GM21576 (cell line): ENCODE measurements at regions not wholly inside any gene's neighbourhood (a gene's known extent, or its start where the extent isn't known, plus 50 kb on each side); places are given as distances from the start of the nearest gene placed in this dataset.

Source experiments
- ATAC-seq: cut with Tn5 transposase; IDR thresholded peaks from one replicate; pipeline ENCODE4 v1.9.1; 2021; ENCODE audit warnings: mild to moderate bottlenecking, moderate library complexity; ENCODE audit not compliant: unreplicated experiment

DNA sequence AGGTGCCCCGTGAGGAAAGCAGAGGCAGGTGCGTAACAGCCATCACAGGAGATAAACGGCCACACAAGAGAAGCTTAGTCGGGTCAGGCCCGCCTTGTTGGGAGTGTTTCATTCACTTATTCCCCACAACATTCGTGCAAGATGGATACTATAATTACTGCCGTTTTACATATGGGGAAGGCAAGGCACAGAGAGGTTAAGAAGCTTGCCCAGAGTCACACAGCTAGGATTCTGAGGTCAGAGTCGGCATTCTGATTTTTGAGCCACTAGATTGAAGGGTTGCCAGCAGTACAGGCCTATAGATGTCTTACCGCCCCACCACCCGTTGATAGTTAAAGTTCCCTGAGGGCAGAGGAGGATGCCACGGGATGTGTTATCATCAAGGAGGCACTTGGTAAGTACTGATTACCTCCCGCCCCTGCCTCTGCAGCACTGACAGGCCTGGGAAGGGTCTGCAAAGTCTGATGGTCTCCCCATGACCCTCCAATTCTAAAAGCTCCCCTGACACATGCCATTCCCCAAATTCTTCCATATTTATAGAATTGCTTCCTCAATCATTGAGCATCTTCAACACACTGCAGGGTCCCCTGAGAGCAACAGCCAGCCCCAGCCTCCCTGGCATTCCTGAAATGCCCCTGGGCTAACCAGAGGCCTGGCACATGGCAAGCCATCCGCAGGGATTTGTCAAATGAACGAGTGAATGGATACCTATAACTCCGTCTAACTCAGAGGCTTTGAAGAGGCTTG is 74.7 kb upstream of the CLDN14 start:
- no peak for ATAC-seq

DNA sequence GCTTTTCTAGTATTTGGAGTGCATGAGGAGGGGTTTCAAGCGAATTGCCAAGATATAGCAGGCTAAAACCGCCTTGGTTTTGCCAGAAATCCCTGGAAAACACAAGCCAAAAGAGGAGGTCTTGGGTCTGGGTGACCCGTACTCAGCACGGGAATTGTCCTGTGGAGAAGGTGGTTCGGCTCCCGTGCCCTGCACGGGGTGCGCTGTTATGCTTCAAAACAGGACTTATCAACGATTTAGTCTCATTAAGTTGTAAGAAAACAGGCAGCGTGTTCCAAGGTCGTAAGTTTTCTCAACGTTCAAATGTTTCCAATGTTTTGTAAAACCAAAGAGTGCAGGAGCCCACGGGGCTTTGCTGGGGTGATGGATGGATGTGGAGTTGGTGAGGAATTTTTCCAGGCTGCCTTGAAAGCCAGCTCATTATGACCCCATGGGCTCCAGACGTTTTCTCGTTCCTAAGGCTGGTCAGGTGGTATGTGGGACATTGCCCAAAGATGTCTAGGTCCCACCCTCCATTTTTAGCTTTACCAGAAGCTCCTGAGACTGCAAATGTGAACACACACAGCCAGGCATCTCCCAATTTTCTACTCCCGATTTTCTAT is 75.4 kb upstream of the CLDN14 start:
- no peak for ATAC-seq

DNA sequence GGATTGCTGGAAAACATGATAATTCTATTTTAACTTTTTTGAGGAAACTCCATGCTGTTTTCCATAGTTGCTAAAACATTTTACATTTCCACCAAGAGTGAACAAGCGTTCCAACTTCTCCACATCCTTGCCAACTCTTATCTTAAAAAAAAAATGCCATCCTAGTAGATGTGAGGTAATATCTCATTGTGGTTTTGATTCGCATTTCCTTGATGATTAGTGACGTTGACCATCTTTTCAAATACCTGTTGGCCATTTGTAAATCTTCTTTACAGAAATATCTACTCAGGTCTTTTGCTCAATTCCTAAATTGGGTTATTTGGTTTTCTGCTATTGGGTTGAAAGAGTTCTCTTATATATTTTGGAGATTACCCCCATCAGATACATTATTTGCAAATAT is 77.4 kb upstream of the CLDN14 start:
- ATAC-seq, result no peak

DNA sequence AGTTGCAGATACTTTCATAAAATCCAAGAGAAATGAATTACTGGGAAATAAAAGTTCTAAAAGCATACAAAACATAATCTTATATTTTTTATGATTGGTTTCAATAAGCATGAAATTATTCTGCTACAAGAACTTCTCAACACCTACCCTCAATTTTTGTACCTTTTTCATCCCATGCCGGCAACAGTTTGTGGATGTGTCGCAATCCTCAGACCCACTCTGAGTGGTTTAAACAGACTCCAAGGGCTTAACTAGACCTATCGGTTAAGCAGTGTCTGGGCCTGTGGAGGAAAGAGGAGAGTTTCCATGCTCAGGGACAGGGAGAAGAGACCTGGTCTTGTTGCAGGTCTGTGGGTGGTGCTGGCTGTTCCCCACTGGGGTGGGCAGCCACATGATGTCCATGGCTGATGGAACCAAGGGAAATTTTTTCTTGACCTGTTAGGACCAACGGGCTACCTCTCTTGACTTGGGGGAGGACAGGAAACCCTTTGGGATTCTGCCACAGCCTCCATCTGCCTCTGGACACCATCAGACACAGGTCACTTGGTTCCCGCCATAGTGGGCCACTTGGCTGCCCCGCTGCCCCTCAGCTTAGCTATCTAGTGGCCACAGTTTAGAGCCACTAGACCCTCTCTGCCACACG is 81.1 kb upstream of the CLDN14 start:
- no peak for ATAC-seq

DNA sequence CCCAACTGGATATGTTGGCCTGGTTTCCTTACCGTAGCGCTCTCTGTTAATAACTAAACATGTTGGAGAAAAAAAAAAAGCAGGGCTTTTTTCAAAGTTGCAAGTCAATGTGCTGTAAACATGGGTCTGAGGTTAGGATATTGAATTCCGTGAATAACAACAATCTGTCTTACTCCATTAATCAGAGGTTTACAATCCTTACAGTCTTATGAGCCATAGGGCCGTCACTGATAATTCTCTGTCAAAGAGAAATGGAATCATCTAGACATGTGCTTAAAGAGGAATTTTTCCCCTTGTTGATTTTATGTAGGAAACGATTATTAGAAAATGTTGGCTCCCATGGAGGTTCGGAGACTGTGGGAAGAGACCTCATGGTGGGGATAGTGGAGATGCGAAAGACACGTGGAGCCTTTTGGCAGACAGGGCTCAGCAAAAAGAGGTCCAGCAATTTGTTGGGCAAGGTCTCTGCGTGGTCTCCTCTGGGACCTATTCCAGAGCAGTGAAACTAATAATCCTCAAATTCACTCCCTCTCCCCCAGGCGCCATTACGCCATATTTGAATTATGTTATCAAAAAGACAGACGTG is 83.5 kb upstream of the CLDN14 start:
- no peak for ATAC-seq

DNA sequence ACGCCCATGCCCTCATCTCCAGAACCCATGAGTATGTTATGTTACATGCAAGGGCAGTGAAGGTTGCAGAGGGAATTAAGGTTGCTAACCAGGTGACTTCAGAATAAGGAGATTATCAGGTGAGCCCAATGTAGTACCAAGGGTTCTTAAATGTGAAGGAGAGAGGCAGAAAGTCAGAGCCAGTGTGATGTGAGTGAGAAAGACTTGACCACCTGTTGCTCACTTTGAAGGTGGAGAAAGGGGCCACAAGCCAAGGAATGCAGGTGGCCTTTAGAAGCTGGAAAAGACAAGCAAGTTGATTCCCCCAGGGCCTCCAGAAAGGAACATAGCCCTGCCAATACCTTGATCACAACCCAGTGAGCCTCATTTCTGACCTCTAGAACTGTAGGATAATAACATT is 84.7 kb upstream of the CLDN14 start:
- ATAC-seq, result no peak

DNA sequence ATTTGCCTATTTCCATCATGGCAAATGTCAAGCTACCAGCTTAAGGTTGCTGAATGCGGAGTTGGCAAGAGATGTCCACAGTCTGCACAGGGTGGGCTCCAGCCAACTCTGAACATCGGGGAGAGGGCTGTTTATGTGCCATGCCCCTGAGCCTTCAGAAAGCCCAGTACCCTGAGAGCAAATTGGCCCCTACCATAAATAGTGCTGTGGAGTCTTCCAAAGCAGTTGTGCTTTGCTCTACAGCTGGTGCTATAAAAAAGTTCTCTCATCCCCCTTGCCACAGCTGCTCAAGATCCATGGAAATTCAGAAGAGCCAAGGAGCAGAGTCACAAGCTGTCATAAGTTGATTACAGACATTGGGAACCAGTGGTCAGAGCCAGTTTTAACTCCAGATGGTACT is 85.6 kb upstream of the CLDN14 start:
- no peak for ATAC-seq

DNA sequence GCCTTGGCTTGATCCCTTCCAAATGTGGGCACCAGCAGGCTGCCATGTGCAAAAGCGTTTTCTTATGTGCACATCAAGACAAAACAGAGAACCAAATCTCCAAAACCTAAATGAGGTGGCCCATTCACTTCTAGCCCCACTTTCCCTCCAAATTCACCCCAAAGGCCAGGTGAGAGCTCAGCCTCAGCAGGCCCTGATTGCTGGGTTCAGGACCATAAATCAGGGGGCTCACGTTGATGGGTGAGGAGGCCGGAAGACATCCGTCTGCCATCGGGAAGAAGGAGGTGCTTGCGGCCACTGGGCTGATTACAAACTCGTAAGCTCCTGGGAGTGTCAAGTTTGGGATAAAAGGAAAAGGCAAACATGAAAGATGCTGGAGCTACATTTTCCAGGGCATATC is 86.7 kb upstream of the CLDN14 start:
- ATAC-seq, result no peak

DNA sequence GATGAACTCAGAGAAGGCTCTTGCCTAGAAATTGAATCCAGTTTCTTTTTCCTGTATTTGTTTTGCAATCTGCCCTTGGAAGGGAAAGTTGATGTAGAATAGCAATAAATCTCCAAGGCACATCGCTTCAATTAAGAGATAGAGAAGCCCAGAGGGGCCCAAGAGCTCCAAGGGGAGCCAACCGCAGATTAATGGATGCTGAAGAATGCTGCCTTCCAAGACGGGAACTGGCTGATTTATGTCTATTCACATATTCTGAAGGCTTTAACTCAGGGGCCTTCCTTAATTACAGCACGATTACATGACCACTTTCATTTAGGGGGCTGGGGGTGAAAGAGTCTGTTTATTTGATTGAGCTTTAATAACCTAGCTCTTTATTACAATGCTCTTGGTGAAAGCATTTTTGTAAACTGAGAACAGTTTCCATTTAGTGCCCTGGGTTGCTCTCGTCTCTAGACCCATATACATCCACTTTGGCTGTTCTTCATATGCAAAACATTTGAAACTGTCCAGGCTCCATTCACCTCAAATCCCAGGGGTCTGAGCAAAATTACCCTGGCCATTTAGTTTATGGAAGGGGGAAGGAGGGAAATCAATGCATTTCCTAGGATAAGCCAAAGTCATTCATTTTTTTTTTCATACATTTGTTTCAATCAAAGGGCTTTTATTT is 87.4 kb upstream of the CLDN14 start:
- ATAC-seq, result no peak

DNA sequence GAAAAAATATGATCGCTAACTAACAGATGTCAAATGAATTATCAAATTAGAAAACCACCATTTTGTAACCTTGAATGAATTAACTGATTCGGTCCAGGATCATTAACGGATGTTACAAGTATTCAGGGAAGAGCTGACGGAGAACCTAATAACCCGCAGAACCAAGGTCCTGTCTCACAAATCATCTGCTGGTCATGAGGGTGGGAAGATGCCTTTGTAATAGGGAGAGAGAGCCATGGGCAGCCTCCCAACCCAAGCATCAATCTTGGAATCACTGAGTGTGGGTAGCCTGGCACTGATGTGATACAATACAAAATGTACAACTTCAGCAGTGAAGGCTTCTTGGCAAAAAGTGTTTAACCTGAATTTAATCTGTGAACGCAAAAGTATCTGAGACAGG is 89.6 kb upstream of the CLDN14 start:
- no peak for ATAC-seq

DNA sequence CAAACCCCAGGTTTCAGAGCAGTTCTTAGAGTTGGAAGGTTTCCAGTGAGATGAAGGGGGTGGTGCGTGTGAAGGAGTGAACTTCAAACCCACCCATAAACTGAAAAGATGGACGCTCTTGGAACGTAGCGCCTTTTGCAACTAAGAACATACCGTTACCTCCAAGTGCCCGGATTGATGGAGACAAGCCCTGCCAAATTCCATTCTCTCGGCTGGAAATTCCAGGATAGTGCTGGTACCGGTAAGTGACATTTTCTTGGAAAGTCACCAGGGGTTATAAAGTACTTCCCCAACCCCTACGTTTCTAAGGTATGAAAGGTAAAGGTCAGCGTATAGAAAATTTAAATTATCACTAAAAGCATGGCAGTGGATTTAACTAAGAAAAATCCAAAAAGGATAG is 91.6 kb upstream of the CLDN14 start:
- ATAC-seq, result no peak

DNA sequence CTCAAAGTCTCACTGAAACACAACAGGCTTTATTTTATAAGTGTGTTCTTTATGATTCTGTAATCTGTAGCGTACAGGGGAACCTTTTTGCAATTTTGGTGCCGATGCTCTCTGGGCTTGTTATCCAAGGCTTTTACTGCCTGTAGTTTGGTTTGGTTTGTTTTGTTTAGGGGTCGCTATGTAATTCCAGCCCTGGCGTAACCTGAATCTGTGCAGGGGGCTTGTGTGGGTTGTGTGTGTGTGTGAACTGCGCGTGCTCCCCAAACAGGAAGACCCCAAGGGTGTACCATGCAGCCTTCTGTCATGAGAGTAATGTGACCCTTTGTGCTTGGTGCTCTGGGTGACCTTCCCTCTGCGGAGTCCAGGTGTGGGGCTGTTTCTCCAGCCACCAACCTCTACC is 92.1 kb upstream of the CLDN14 start:
- no peak for ATAC-seq

DNA sequence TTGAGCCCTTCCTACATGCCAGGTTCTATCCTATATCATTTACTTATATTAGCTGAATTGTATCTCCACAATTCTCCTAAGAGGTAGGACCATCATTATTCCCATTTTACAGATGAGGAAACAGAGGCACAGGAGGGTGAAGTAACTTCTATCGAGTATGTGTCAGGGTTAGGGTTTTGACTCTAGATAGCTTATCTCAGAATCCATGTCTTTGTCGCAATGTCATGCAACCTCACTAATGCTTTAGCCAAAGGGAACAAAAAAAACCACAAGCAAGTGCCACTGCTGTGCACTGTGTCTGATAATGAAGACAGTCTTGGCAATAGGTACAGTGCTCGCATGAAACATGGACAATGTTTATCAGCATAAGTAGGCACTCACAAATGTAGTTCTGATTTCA is 95.4 kb upstream of the CLDN14 start:
- no peak for ATAC-seq

DNA sequence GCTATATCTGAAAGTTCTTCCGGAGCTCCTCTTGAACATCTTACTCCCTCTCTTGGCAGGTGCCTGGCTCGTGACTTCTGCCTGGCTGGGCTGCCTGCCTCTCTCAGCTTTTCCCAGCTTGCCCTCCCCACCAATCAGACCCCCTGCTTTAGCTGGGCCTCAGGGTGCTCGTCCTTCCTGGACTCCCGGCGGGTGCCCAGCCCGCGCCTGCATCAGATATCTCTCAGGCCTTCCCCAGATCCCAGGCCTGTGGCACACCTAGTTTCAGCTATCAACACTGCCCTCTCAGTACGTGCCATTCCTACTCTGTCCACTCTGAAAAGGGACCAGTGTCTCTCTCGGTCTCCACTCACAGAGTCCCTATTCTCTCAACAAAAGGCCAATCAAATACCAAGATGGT is 96.5 kb upstream of the CLDN14 start:
- ATAC-seq, result no peak

DNA sequence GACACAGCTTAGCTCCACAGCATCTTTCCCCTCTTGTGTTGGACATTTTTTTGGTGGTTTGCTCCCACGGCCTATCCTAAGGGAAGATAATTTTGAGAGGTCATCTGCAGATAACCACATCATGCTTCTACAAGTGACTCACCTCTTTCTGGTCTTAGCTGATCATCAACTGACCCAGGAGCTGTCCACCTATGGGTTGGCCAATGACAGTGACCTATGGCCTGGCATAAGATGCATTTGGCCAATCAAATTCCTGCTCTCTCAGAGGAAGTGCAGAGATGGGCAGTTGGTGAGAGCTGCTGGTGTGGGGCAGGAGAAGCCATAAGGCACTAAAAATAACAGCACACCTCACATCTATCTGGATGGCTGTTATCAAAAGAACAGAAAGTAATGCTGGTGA is 100.0 kb upstream of the CLDN14 start:
- no peak for ATAC-seq

DNA sequence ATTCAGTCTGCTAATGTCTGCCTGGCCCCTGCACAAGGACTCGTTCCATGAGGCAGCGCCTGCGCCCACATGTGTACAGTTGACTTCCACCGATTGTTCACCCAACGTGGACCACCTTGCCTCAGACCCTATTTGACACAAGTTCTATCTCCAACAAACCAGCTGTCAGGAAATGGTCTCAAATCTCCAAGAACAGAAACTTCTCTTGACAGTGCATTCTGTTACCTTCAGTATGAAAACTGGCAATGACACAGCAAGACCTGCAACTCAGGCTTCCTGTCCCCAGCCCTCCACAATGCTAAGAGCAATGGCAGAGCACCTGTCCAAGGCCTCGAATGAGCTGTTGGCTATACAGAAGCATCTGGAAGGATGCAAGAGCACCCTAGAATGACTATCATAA is 102.3 kb upstream of the CLDN14 start:
- no peak for ATAC-seq

DNA sequence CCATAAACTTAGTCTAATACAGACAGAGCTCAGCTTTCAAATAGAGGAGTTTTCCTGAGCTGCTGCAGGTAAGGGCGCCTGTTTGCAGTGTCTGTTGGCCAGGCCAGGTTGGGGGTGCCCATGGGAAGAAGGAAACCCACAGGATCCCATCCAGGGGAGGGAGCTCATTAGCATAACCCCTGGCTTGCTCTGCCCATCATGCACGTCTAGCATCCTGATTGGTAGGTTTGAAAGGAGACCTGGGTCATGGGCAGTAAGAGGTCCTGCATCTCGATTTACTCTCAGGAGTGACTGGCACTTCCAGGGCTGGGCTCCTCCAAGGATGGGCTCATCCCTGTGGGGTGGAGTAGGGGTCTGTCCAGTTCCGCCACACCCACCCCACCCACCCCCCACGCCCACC is 103.7 kb upstream of the CLDN14 start:
- ATAC-seq, result no peak

DNA sequence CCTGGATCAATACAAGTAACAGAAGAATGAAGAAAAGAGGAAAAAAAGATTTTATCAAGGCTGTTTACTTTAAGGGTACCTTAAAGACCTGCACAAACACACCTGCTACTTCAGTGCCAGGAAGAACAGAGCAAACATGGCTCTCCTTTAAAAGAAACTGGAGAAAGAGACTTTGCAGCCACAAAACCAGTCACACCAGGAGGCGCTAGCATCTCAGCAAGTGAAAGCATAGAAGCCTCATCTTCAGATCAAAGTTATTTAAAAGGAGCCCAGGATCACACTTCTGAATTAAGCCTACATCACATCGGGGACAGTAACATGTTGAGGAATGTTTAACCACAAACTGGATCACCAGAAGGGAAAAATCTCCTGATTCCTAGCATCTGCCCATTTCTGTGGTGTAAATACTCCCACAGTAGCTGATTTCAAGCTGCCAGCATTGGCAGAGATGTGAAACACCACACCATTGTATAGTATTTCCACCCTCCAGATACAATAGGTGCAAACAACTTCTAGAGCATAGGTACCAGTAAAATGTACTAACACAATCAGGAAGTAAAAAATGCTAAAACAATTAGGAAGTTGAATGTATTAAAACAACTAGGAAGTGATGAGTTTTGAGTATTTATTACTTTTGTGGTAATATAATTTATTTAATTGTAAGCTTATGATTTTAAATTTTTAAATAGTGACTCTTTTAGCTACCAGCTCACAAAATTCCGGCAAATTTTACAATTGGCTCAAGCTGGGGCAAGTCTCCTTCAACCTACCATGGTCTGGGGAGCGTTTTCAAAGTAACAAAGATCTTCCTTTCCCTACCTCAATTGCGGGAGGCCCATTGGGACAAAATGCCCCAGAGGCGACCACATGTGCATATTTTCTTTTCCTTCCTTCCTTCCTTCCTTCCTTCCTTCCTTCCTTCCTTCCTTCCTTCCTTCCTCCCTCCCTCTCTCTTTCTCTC is 105.3 kb upstream of the CLDN14 start:
- no peak for ATAC-seq

DNA sequence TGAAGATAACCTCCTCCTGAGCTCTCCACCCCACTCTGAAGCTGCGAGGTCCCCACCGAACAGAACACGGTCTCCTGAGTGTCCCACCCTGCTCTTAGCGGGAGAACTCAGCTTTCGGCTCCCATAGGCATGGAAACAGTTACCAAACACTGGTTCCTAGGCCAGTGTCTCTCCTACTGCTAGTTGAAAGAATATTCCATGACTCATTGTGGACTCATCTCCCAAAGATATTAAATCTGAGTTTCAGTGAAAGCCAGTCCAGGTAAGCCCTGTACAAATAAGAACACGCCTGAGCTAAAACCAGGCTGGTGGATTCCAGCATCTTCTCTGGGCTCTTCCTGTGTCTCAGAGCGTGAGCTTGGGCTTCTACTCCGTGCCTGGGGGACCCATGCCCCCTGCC is 107.5 kb upstream of the CLDN14 start:
- ATAC-seq, result no peak

DNA sequence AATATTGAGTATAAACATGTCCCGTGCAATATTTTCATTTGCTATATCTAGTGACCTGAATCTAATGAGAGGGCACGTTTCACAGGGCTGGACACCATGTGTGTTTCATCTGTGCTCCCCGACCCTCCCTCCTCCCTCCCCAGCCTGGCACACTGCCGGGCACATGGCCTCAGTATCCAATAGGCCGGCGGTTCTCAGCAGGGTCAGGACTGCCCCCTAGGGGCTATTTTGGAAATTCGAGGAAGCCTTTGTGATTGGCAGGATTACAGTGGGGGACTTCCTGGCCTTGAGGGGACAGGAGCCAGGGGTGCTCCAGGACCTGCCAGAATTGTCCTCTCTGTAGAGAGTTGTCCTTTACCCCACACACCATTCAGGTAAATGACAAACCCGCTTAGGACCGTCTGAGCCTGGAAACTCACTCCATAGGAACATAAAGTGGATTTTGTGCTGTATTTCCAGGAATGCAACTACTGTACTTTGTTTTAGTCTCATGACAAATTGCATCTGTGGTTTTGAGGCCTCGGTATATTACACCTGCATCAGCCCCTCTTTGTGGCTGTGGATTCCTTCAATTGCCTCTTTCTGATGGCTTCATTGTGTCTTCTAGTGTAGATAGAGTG is 109.5 kb upstream of the SIM2 start:
- no peak for ATAC-seq
